PFSK-1 (cell line): ENCODE measurements at regions not wholly inside any gene's neighbourhood (a gene's known extent, or its start where the extent isn't known, plus 50 kb on each side); places are given as distances from the start of the nearest gene placed in this dataset.

Experiments
- FOXP2 ChIP-seq: optimal IDR thresholded peaks from 2 replicates; pipeline ENCODE3; 2011; ENCODE audit warnings: borderline replicate concordance, control low read depth, inconsistent platforms; ENCODE audit not compliant: insufficient read depth; ENCODE audit errors: extremely low read length, extremely low read depth
- POLR2AphosphoS5 ChIP-seq: IDR thresholded peaks from 2 replicates; pipeline ENCODE4 v1.6.1; 2012; ENCODE audit warnings: low read depth, mild to moderate bottlenecking, control low read depth, low read length, moderate library complexity
- SIN3A ChIP-seq: IDR thresholded peaks from 2 replicates; pipeline ENCODE4 v1.6.1; 2012; ENCODE audit warnings: mild to moderate bottlenecking, low read length, moderate library complexity, borderline replicate concordance; ENCODE audit not compliant: insufficient read depth
- TAF1 ChIP-seq: IDR thresholded peaks from 2 replicates; pipeline ENCODE4 v1.6.1; 2012; ENCODE audit warnings: low read length, control low read depth, borderline replicate concordance; ENCODE audit not compliant: insufficient read depth
- TF ChIP-seq, protein P1 (sequence below), 2 experiments: IDR thresholded peaks; 2 replicates each; pipeline versions ENCODE4 v1.6.1 to v1.8.0; 2011 to 2012; ENCODE audit warnings: low read depth in 2 of 2, low read length in 2 of 2, control low read depth in 1 of 2, inconsistent platforms in 1 of 2, mild to moderate bottlenecking in 1 of 2, moderate library complexity in 1 of 2; ENCODE audit not compliant: insufficient read depth in 1 of 2

DNA sequence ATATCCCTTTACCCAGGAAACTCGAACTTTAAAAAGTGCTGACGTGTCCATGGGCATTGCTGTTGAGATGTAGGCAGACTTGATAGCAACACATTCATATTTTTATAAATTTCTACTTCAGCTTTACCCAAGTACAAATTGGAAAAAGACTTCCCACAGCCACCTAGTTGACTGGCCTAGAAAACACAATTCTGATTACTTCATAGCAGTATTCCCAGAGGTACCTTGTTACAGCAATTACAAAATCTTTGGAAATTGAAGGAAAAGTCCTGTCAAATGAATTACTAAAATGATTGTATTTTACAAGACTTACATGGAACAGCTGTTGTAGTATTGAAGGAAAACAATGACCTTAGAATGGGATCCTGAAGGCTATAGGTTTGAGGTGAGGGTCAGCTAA lies 130.7 kb upstream of the NREP start:
- TF ChIP-seq POLR2AphosphoS5: no peak
- no peak for TF ChIP-seq TAF1
- TF ChIP-seq SIN3A: no peak
- TF ChIP-seq, protein P1, sequence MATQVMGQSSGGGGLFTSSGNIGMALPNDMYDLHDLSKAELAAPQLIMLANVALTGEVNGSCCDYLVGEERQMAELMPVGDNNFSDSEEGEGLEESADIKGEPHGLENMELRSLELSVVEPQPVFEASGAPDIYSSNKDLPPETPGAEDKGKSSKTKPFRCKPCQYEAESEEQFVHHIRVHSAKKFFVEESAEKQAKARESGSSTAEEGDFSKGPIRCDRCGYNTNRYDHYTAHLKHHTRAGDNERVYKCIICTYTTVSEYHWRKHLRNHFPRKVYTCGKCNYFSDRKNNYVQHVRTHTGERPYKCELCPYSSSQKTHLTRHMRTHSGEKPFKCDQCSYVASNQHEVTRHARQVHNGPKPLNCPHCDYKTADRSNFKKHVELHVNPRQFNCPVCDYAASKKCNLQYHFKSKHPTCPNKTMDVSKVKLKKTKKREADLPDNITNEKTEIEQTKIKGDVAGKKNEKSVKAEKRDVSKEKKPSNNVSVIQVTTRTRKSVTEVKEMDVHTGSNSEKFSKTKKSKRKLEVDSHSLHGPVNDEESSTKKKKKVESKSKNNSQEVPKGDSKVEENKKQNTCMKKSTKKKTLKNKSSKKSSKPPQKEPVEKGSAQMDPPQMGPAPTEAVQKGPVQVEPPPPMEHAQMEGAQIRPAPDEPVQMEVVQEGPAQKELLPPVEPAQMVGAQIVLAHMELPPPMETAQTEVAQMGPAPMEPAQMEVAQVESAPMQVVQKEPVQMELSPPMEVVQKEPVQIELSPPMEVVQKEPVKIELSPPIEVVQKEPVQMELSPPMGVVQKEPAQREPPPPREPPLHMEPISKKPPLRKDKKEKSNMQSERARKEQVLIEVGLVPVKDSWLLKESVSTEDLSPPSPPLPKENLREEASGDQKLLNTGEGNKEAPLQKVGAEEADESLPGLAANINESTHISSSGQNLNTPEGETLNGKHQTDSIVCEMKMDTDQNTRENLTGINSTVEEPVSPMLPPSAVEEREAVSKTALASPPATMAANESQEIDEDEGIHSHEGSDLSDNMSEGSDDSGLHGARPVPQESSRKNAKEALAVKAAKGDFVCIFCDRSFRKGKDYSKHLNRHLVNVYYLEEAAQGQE (IDR thresholded peaks at IDR 0.05; ENCODE audit: insufficient read depth in 1 of 2, low read depth in 2 of 2, low read length in 2 of 2): no peak
- no peak for TF ChIP-seq FOXP2
